Heart left ventricle (tissue), 13 donors: ENCODE measurements at regions not wholly inside any gene's neighbourhood (a gene's known extent, or its start where the extent isn't known, plus 50 kb on each side); places are given as distances from the start of the nearest gene placed in this dataset.

Experiments
- POLR2A ChIP-seq, 2 donors: fragments of 450-650 bp; IDR thresholded peaks; one replicate each; pipeline ENCODE4 v1.6.1; 2017; ENCODE audit warnings: antibody characterized with exemption in 2 of 2, mild to moderate bottlenecking in 2 of 2, moderate library complexity in 2 of 2
- TF ChIP-seq, protein P1 (sequence below), 12 donors: fragments of 200-600 bp; sonication (generic) in 4 of 12; IDR thresholded peaks; one replicate each; pipeline versions ENCODE4 v1.5.0 to v1.8.0; 2018 to 2022; ENCODE audit warnings: antibody characterized with exemption in 12 of 12, mild to moderate bottlenecking in 5 of 12
- donor health status: ischemic (EF 13 %, LVEDD 7.1; RV severe dilation, severe dysfunction).
- donor health status: DM: no; HTN: yes; CAD: no.
- donor health status: DM: no; HTN: no; CAD: no.
- donor health status: ischemic (EF 25% LVEDD 6.9; RV normal size, moderate dysfunction).
- donor health status: ischemic (EF 25% LVEDD 5.7; RV mildly dilated, moderate dysfunction).
- donor health status: ischemic (EF 35%, LVEDD 5.7; RV mildly dilated, moderate dysfunction).
- donor health status: nonischemic (EF 11% LVEDD 7.7; RV severe dilation, severe dysfunction).
- donor health status: DM: yes; HTN: yes; CAD: no.
- donor health status: PGD.
- donor health status: ischemic (EF 29% LVEDD 5.4; RV normal size, mild dysfunction).
- donor health status: nonischemic (EF 23%, LVEDD 6.1; RV moderate dilation, normal function).

DNA sequence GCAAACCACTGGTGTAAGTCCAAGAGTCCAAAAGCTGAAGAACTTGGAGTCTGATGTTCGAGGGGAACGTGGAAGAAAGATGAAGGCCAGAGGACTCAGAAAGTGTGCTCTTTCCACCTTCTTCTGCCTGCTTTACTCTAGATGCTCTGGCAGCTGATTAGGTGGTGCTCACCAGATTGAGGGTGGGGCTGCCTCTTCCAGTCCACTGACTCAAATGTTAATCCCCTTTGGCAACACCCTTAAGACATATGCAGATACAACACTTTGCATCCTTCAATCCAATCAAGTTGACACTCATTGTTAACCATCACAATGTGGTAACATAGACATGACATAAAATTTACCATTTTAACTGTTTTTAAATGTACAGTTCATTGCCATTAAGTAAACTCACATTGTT, 249.5 kb downstream of the COG6 start:
- TF ChIP-seq, protein P1, sequence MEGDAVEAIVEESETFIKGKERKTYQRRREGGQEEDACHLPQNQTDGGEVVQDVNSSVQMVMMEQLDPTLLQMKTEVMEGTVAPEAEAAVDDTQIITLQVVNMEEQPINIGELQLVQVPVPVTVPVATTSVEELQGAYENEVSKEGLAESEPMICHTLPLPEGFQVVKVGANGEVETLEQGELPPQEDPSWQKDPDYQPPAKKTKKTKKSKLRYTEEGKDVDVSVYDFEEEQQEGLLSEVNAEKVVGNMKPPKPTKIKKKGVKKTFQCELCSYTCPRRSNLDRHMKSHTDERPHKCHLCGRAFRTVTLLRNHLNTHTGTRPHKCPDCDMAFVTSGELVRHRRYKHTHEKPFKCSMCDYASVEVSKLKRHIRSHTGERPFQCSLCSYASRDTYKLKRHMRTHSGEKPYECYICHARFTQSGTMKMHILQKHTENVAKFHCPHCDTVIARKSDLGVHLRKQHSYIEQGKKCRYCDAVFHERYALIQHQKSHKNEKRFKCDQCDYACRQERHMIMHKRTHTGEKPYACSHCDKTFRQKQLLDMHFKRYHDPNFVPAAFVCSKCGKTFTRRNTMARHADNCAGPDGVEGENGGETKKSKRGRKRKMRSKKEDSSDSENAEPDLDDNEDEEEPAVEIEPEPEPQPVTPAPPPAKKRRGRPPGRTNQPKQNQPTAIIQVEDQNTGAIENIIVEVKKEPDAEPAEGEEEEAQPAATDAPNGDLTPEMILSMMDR (IDR thresholded peaks at IDR 0.05) = no peak
- TF ChIP-seq POLR2A (IDR thresholded peaks at IDR 0.05) = no peak
